Upper lobe of left lung (tissue), 4 donors: ENCODE measurements at regions not wholly inside any gene's neighbourhood (a gene's known extent, or its start where the extent isn't known, plus 50 kb on each side); places are given as distances from the start of the nearest gene placed in this dataset.

ENCODE experiments used
- EP300 ChIP-seq, 4 donors: sonication (generic); formaldehyde crosslinking; IDR thresholded peaks; one replicate each; pipeline ENCODE4 v1.5.1; 2017; ENCODE audit warnings: antibody characterized with exemption in 4 of 4, control low read depth in 2 of 4
- POLR2A ChIP-seq, 4 donors: fragments of 450-650 bp; IDR thresholded peaks; one replicate each; pipeline ENCODE4 v1.5.1; 2016 to 2017; ENCODE audit warnings: antibody characterized with exemption in 4 of 4, mild to moderate bottlenecking in 2 of 4
- POLR2AphosphoS5 ChIP-seq, 2 donors: sonication (generic); formaldehyde crosslinking; IDR thresholded peaks; one replicate each; pipeline ENCODE4 v1.5.1; 2017; ENCODE audit warnings: antibody characterized with exemption in 2 of 2
- TF ChIP-seq, protein P1 (sequence below), 6 experiments: fragments of 450-650 bp in 4 of 6; fragments of 200-600 bp in 2 of 6; sonication (generic) in 2 of 6; IDR thresholded peaks; one replicate each; pipeline ENCODE4 v1.5.1; 2016 to 2019; ENCODE audit warnings: antibody characterized with exemption in 6 of 6

DNA sequence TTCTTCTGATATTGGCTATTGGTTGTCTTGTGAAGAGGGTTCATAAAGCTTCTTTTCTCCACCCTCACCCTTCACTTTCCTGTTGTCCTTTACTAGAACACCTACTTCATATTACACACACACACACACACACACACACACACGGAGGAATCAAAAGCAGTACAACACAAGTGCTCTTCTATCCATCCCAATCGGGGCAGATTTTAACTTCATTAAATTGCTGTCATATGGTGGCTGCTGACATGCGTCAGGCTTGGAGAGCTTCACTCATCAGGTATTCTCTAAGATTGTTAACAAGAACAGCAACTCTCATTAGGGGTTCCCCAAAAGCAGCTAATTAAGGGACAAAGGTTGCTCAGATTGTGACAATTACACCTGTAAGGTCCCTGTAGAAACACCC lies 239.1 kb upstream of the MEIS2 start:
- TF ChIP-seq EP300 (IDR thresholded peaks at IDR 0.05) (no peak), POLR2A (IDR thresholded peaks at IDR 0.05) (no peak), POLR2AphosphoS5 (IDR thresholded peaks at IDR 0.05) (no peak)
- TF ChIP-seq, protein P1, sequence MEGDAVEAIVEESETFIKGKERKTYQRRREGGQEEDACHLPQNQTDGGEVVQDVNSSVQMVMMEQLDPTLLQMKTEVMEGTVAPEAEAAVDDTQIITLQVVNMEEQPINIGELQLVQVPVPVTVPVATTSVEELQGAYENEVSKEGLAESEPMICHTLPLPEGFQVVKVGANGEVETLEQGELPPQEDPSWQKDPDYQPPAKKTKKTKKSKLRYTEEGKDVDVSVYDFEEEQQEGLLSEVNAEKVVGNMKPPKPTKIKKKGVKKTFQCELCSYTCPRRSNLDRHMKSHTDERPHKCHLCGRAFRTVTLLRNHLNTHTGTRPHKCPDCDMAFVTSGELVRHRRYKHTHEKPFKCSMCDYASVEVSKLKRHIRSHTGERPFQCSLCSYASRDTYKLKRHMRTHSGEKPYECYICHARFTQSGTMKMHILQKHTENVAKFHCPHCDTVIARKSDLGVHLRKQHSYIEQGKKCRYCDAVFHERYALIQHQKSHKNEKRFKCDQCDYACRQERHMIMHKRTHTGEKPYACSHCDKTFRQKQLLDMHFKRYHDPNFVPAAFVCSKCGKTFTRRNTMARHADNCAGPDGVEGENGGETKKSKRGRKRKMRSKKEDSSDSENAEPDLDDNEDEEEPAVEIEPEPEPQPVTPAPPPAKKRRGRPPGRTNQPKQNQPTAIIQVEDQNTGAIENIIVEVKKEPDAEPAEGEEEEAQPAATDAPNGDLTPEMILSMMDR (IDR thresholded peaks at IDR 0.05): no peak
